ENCODE measurements at regions not wholly inside any gene's neighbourhood (a gene's known extent, or its start where the extent isn't known, plus 50 kb on each side); places are given as distances from the start of the nearest gene placed in this dataset.

DNA sequence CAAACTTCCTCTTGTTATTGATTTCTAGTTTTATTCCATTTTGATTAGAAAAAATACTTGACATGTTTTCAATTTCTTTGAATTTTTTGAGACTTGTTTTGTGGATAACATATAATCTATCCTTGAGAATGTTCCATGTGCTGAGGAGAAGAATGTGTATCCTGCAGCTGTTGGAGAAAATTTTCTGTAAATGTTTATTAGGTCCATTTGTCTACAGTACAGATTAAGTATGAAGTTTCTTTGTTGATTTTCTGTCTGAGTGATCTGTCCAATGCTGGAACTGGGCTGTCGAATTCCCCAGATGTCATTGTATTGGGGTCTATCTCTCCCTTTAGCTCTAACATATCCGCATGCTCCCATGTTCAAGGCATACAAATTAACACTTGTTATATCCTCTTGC, 251.2 kb downstream of the CSNK1G3 start (continued):
- TF ChIP-seq RAD21 (IDR thresholded peaks at IDR 0.05 in 1 of 2, conservative IDR thresholded peaks at IDR 0.05 in 1 of 2; ENCODE audit: low read depth in 2 of 2, low read length in 2 of 2), result no peak
- TF ChIP-seq, protein P1, sequence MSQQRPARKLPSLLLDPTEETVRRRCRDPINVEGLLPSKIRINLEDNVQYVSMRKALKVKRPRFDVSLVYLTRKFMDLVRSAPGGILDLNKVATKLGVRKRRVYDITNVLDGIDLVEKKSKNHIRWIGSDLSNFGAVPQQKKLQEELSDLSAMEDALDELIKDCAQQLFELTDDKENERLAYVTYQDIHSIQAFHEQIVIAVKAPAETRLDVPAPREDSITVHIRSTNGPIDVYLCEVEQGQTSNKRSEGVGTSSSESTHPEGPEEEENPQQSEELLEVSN (IDR thresholded peaks at IDR 0.05), result no peak

Data from H1 (cell line).